ENCODE measurements at regions not wholly inside any gene's neighbourhood (a gene's known extent, or its start where the extent isn't known, plus 50 kb on each side); places are given as distances from the start of the nearest gene placed in this dataset.

- H3K9me3 ChIP-seq (ENCODE audit: insufficient read depth, low read depth, low read length) = no peaks in the 10 kb centered on the region
- no peaks in the 10 kb centered on the region for H3K4me1 ChIP-seq (ENCODE audit: insufficient read depth, low read length)
- Mint-ChIP-seq H3K27ac (ENCODE audit: unreplicated experiment) (no peak overlapping the region), H3K4me3 (ENCODE audit: unreplicated experiment) (no peak overlapping the region), H3K27me3 (ENCODE audit: low read depth, unreplicated experiment) (no peaks in the 10 kb centered on the region), H3K9me3 (ENCODE audit: unreplicated experiment) (no peaks in the 10 kb centered on the region), H3K36me3 (ENCODE audit: low read depth, unreplicated experiment) (no peaks in the 10 kb centered on the region), H3K4me1 (ENCODE audit: low read depth, unreplicated experiment) (no peaks in the 10 kb centered on the region)
- H4K20me1 ChIP-seq (ENCODE audit: insufficient read depth, low read length) = no peaks in the 10 kb centered on the region
- no peak overlapping the region for H3K4me3 ChIP-seq (ENCODE audit: insufficient read depth, low read depth, low read length)
- DNase-seq (ENCODE audit: low read depth) = no peak
- H3K36me3 ChIP-seq (ENCODE audit: insufficient read depth, low read length) = no peaks in the 10 kb centered on the region
- no peaks in the 10 kb centered on the region for H3K27me3 ChIP-seq (ENCODE audit: insufficient read depth, low read length)
- H3K9ac ChIP-seq (ENCODE audit: low read length) = no peak overlapping the region
- no peak overlapping the region for H3K4me2 ChIP-seq (ENCODE audit: low read length)
- FAIRE-seq = no peak
- H3K27ac ChIP-seq (ENCODE audit: low read depth, low read length) = no peak overlapping the region
- no peaks in the 10 kb centered on the region for H3K79me2 ChIP-seq (ENCODE audit: insufficient read depth, low read length)
- H2AFZ ChIP-seq (ENCODE audit: low read depth, low read length) = no peak overlapping the region
- TF ChIP-seq EZH2 (IDR thresholded peaks at IDR 0.05; ENCODE audit: insufficient read depth, low read length) (no peak), CTCF (IDR thresholded peaks at IDR 0.05; ENCODE audit: insufficient read depth, low read depth, low read length) (no peak)
These were observed 1011.7 kb downstream of the GATA3 start for GRCh38 chr10:9066152-9066551.

GRCh38 chr10:9068003-9068402 is 1013.5 kb downstream of the GATA3 start:
- Histone ChIP-seq H3K79me2 (ENCODE audit: insufficient read depth, low read length) (no peaks in the 10 kb centered on the region), H4K20me1 (ENCODE audit: insufficient read depth, low read length) (no peaks in the 10 kb centered on the region), H3K4me2 (ENCODE audit: low read length) (no peak overlapping the region), H2AFZ (ENCODE audit: low read depth, low read length) (no peak overlapping the region), H3K27ac (ENCODE audit: low read depth, low read length) (no peak overlapping the region), H3K27me3 (ENCODE audit: insufficient read depth, low read length) (no peaks in the 10 kb centered on the region), H3K9ac (ENCODE audit: low read length) (no peak overlapping the region), H3K9me3 (ENCODE audit: insufficient read depth, low read depth, low read length) (no peaks in the 10 kb centered on the region), H3K36me3 (ENCODE audit: insufficient read depth, low read length) (no peaks in the 10 kb centered on the region), H3K4me1 (ENCODE audit: insufficient read depth, low read length) (no peaks in the 10 kb centered on the region), H3K4me3 (ENCODE audit: insufficient read depth, low read depth, low read length) (no peak overlapping the region)
- Mint-ChIP-seq H3K4me1 (ENCODE audit: low read depth, unreplicated experiment) (no peaks in the 10 kb centered on the region), H3K36me3 (ENCODE audit: low read depth, unreplicated experiment) (no peaks in the 10 kb centered on the region), H3K27ac (ENCODE audit: unreplicated experiment) (no peak overlapping the region), H3K27me3 (ENCODE audit: low read depth, unreplicated experiment) (no peaks in the 10 kb centered on the region), H3K4me3 (ENCODE audit: unreplicated experiment) (no peak overlapping the region), H3K9me3 (ENCODE audit: unreplicated experiment) (no peaks in the 10 kb centered on the region)
- FAIRE-seq (no peak), DNase-seq (ENCODE audit: low read depth) (no peak)
- TF ChIP-seq CTCF (IDR thresholded peaks at IDR 0.05; ENCODE audit: insufficient read depth, low read depth, low read length) (no peak), EZH2 (IDR thresholded peaks at IDR 0.05; ENCODE audit: insufficient read depth, low read length) (no peak)

- no peak for FAIRE-seq
- Mint-ChIP-seq H3K4me3 (ENCODE audit: unreplicated experiment) (no peak overlapping the region), H3K27ac (ENCODE audit: unreplicated experiment) (no peak overlapping the region), H3K9me3 (ENCODE audit: unreplicated experiment) (no peaks in the 10 kb centered on the region), H3K27me3 (ENCODE audit: low read depth, unreplicated experiment) (peaks cover 1% of the 10 kb centered on the region), H3K36me3 (ENCODE audit: low read depth, unreplicated experiment) (no peaks in the 10 kb centered on the region), H3K4me1 (ENCODE audit: low read depth, unreplicated experiment) (no peaks in the 10 kb centered on the region)
- H3K27me3 ChIP-seq (ENCODE audit: insufficient read depth, low read length) = no peaks in the 10 kb centered on the region
- H3K9me3 ChIP-seq (ENCODE audit: insufficient read depth, low read depth, low read length) = no peaks in the 10 kb centered on the region
- H2AFZ ChIP-seq (ENCODE audit: low read depth, low read length) = no peak overlapping the region
- no peaks in the 10 kb centered on the region for H3K36me3 ChIP-seq (ENCODE audit: insufficient read depth, low read length)
- no peaks in the 10 kb centered on the region for H4K20me1 ChIP-seq (ENCODE audit: insufficient read depth, low read length)
- no peak overlapping the region for H3K9ac ChIP-seq (ENCODE audit: low read length)
- H3K27ac ChIP-seq (ENCODE audit: low read depth, low read length) = no peak overlapping the region
- no peak for TF ChIP-seq EZH2 (IDR thresholded peaks at IDR 0.05; ENCODE audit: insufficient read depth, low read length)
- no peak for TF ChIP-seq CTCF (IDR thresholded peaks at IDR 0.05; ENCODE audit: insufficient read depth, low read depth, low read length)
- no peak overlapping the region for H3K4me3 ChIP-seq (ENCODE audit: insufficient read depth, low read depth, low read length)
- peak; percentile 50 for DNase-seq (ENCODE audit: low read depth)
- H3K4me1 ChIP-seq (ENCODE audit: insufficient read depth, low read length) = no peaks in the 10 kb centered on the region
- no peaks in the 10 kb centered on the region for H3K79me2 ChIP-seq (ENCODE audit: insufficient read depth, low read length)
- H3K4me2 ChIP-seq (ENCODE audit: low read length) = no peak overlapping the region
These were observed 1014.6 kb downstream of the GATA3 start for GRCh38 chr10:9069136-9069535.
